ENCODE measurements at regions not wholly inside any gene's neighbourhood (a gene's known extent, or its start where the extent isn't known, plus 50 kb on each side); places are given as distances from the start of the nearest gene placed in this dataset.

DNA sequence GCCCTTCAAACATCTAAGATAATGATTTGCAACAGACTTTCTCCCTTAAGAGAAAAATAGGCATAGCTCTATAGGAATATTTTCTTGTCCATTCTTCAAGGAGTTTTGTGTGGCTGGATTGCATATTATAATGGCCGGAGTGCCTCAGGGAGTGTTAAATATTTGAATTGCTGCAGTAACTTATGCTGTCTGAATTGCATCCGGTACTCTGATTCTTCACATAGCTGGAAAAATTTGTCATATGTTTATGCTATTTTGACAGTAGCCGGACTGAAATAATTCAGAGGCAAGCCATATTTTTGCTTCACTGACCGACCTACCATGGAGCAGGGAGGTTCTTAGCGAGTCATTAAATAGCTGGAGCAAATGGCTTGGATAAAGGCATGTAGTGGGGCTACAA, 621.0 kb downstream of the ACTL7B start:
- H3K36me3 ChIP-seq (ENCODE audit: control insufficient read depth in 4 of 4, insufficient read depth in 4 of 4, low read length in 4 of 4), result no peaks in the 10 kb centered on the region
- H3K9ac ChIP-seq (ENCODE audit: insufficient read depth in 1 of 2, low read length in 2 of 2), result no peak overlapping the region
- WGBS, 2 donors, result 70 to 80% methylated on average over 5 of the region's 5 CpGs
- H3K4me1 ChIP-seq (ENCODE audit: control insufficient read depth in 5 of 5, insufficient read depth in 5 of 5, low read length in 5 of 5), result no peaks in the 10 kb centered on the region
- no peak overlapping the region for H3K27ac ChIP-seq (ENCODE audit: low read depth in 1 of 2, low read length in 1 of 2)
- DNase-seq, result peak in 2 of 3 donors; percentile 31 to 56
- H3K27me3 ChIP-seq (ENCODE audit: control insufficient read depth in 3 of 3, insufficient read depth in 3 of 3, low read length in 2 of 3), result no peaks in the 10 kb centered on the region
- TF ChIP-seq, protein P1, sequence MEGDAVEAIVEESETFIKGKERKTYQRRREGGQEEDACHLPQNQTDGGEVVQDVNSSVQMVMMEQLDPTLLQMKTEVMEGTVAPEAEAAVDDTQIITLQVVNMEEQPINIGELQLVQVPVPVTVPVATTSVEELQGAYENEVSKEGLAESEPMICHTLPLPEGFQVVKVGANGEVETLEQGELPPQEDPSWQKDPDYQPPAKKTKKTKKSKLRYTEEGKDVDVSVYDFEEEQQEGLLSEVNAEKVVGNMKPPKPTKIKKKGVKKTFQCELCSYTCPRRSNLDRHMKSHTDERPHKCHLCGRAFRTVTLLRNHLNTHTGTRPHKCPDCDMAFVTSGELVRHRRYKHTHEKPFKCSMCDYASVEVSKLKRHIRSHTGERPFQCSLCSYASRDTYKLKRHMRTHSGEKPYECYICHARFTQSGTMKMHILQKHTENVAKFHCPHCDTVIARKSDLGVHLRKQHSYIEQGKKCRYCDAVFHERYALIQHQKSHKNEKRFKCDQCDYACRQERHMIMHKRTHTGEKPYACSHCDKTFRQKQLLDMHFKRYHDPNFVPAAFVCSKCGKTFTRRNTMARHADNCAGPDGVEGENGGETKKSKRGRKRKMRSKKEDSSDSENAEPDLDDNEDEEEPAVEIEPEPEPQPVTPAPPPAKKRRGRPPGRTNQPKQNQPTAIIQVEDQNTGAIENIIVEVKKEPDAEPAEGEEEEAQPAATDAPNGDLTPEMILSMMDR (IDR thresholded peaks at IDR 0.05; ENCODE audit: control extremely low read depth, extremely low read depth), result no peak
- no peaks in the 10 kb centered on the region for H3K9me3 ChIP-seq (ENCODE audit: control insufficient read depth in 4 of 4, insufficient read depth in 3 of 4, low read length in 3 of 4)
- no peak overlapping the region for H3K4me3 ChIP-seq
- no peak for ATAC-seq (ENCODE audit: insufficient read depth, low FRiP score)

DNA sequence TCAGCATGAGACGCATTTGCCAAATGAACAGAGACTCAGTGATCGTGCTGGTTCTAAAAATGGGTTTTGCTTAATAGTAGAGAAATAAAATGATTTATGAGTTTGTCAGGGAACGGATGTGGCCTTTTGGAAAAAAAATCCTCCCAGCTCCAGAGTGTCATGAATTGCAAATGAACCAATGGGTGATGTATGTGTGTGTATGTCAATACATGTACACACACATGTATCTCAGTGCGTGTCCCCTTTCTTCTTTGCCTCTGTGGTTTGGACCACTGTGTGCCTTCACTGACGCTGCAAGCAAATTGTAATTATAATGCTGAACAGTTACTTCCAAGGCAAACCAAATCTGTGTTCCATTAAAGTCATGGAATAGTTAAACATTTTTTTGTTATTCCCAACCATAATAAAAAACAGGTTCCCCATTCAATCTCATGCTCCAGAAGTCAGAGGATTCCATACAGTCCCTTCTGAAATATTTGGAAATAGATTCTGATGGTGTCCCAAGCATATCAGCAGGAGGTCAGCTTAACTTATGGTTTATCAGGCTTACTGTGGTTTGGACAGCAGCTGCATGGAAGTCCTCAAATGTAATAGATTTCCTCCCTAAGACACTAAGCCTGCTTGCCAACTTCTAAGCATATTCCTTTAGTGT, 630.5 kb downstream of the ACTL7B start:
- TF ChIP-seq, protein P1 (IDR thresholded peaks at IDR 0.05; ENCODE audit: control extremely low read depth, extremely low read depth), result no peak
- DNase-seq (peak in 2 of 3 donors; percentile 41 to 46), ATAC-seq (ENCODE audit: insufficient read depth, low FRiP score) (no peak)
- H3K9ac ChIP-seq (ENCODE audit: insufficient read depth in 1 of 2, low read length in 2 of 2), result no peak overlapping the region
- H3K9me3 ChIP-seq (ENCODE audit: control insufficient read depth in 4 of 4, insufficient read depth in 3 of 4, low read length in 3 of 4), result peaks cover 0 to 5% (median 2%) of the 10 kb centered on the region in 4 donors
- WGBS, 2 donors, result 78 to 79% methylated on average over 5 of the region's 5 CpGs
- no peaks in the 10 kb centered on the region for H3K27me3 ChIP-seq (ENCODE audit: control insufficient read depth in 3 of 3, insufficient read depth in 3 of 3, low read length in 2 of 3)
- peaks cover 0 to 10% (median 0%) of the 10 kb centered on the region in 5 donors for H3K4me1 ChIP-seq (ENCODE audit: control insufficient read depth in 5 of 5, insufficient read depth in 5 of 5, low read length in 5 of 5)
- no peaks in the 10 kb centered on the region for H3K36me3 ChIP-seq (ENCODE audit: control insufficient read depth in 4 of 4, insufficient read depth in 4 of 4, low read length in 4 of 4)
- no peak overlapping the region for H3K27ac ChIP-seq (ENCODE audit: low read depth in 1 of 2, low read length in 1 of 2)
- no peak overlapping the region for H3K4me3 ChIP-seq

DNA sequence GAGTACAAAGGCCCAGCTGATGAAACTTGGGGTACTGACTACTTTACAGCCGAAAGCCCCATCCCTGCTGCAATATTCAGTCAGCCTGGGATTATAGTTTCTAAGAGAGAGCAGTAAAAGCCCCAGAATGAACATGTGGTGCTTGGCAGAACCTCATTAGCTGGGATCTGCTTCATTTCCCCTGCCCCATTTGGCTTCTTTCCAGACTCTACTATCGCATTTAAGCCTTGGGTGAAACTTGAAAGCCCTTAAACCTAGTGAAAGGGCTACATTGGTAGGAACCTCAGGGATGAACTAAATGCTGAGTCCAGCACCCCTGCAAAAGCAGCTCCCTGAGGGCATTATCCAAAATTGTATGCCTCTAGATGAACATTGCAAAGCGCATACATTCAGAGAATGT, 631.1 kb downstream of the ACTL7B start:
- Histone ChIP-seq H3K4me1 (ENCODE audit: control insufficient read depth in 5 of 5, insufficient read depth in 5 of 5, low read length in 5 of 5) (peaks cover 0 to 10% (median 0%) of the 10 kb centered on the region in 5 donors), H3K36me3 (ENCODE audit: control insufficient read depth in 4 of 4, insufficient read depth in 4 of 4, low read length in 4 of 4) (no peaks in the 10 kb centered on the region), H3K9me3 (ENCODE audit: control insufficient read depth in 4 of 4, insufficient read depth in 3 of 4, low read length in 3 of 4) (peaks cover 0 to 5% (median 2%) of the 10 kb centered on the region in 4 donors), H3K27ac (ENCODE audit: low read depth in 1 of 2, low read length in 1 of 2) (no peak overlapping the region), H3K27me3 (ENCODE audit: control insufficient read depth in 3 of 3, insufficient read depth in 3 of 3, low read length in 2 of 3) (no peaks in the 10 kb centered on the region), H3K9ac (ENCODE audit: insufficient read depth in 1 of 2, low read length in 2 of 2) (no peak overlapping the region), H3K4me3 (no peak overlapping the region)
- ATAC-seq (ENCODE audit: insufficient read depth, low FRiP score) (no peak), DNase-seq (peak in 2 of 3 donors; percentile 24 to 28)
- TF ChIP-seq, protein P1 (IDR thresholded peaks at IDR 0.05; ENCODE audit: control extremely low read depth, extremely low read depth), result no peak
- 79 to 87% methylated on average over 3 of the region's 3 CpGs for WGBS, 2 donors

DNA sequence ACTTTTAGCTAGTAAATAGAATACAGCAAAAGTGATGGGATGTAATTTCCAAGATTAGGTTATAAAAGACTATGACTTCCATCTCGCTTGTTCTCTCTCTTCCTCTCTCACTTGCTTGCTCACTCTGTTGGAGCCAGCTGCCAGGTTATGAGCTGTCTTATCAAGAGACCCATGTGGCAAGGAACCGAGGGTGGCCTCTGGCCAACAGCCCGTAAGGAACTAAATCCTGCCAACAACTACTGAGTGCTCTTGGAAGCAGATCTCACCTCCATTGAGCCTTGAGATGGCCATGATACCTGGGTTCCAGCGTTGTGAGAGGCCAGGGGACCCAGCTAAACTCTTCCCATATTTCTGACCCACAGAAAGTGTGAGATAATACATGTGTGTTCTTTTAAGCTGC, 636.1 kb downstream of the ACTL7B start:
- Histone ChIP-seq H3K4me3 (no peak overlapping the region), H3K27ac (ENCODE audit: low read depth in 1 of 2, low read length in 1 of 2) (no peak overlapping the region), H3K4me1 (ENCODE audit: control insufficient read depth in 5 of 5, insufficient read depth in 5 of 5, low read length in 5 of 5) (peaks cover 0 to 5% (median 0%) of the 10 kb centered on the region in 5 donors), H3K36me3 (ENCODE audit: control insufficient read depth in 4 of 4, insufficient read depth in 4 of 4, low read length in 4 of 4) (no peaks in the 10 kb centered on the region), H3K9ac (ENCODE audit: insufficient read depth in 1 of 2, low read length in 2 of 2) (no peak overlapping the region), H3K9me3 (ENCODE audit: control insufficient read depth in 4 of 4, insufficient read depth in 3 of 4, low read length in 3 of 4) (peaks cover 0 to 7% (median 2%) of the 10 kb centered on the region in 4 donors), H3K27me3 (ENCODE audit: control insufficient read depth in 3 of 3, insufficient read depth in 3 of 3, low read length in 2 of 3) (no peaks in the 10 kb centered on the region)
- TF ChIP-seq, protein P1 (IDR thresholded peaks at IDR 0.05; ENCODE audit: control extremely low read depth, extremely low read depth), result no peak
- 67 to 78% methylated on average over 4 of the region's 4 CpGs for WGBS, 2 donors
- DNase-seq, result no peak
- no peak for ATAC-seq (ENCODE audit: insufficient read depth, low FRiP score)
